ENCODE measurements at regions not wholly inside any gene's neighbourhood (a gene's known extent, or its start where the extent isn't known, plus 50 kb on each side); places are given as distances from the start of the nearest gene placed in this dataset.
"Not testable (repeated sequence)": the region's sequence is repeated elsewhere in the genome, so short reads cannot be mapped to it uniquely, and the experiment has no call there.

GRCh38 chr4:18616720-18617119, 595.2 kb upstream of the LCORL start:
- intact Hi-C loops (cut with DNase I): no loop called here
- 53 to 78% methylated on average over 6 of the region's 6 CpGs for WGBS, 2 donors
- Histone ChIP-seq H3K4me3 (no peak overlapping the region), H3K36me3 (no peaks in the 10 kb centered on the region), H3K27me3 (no peaks in the 10 kb centered on the region), H3K27ac (no peak overlapping the region), H3K9me3 (no peaks in the 10 kb centered on the region), H3K4me1 (no peaks in the 10 kb centered on the region)
- TF ChIP-seq POLR2AphosphoS5 (IDR thresholded peaks at IDR 0.05) (no peak), EP300 (IDR thresholded peaks at IDR 0.05) (no peak)
- no peak for DNase-seq

- TF ChIP-seq EP300 (IDR thresholded peaks at IDR 0.05) (no peak), CTCF (IDR thresholded peaks at IDR 0.05) (no peak), POLR2A (IDR thresholded peaks at IDR 0.05) (no peak), POLR2AphosphoS5 (IDR thresholded peaks at IDR 0.05) (no peak)
- intact Hi-C loops (cut with DNase I): no loop called here
These were observed 589.5 kb upstream of the LCORL start for GRCh38 chr4:18611026-18611425.

GRCh38 chr4:18608908-18609533, 587.5 kb upstream of the LCORL start:
- Histone ChIP-seq H3K4me1 (no peaks in the 10 kb centered on the region), H3K9me3 (no peaks in the 10 kb centered on the region), H3K36me3 (no peaks in the 10 kb centered on the region), H3K27ac (no peak overlapping the region), H3K4me3 (no peak overlapping the region), H3K27me3 (no peaks in the 10 kb centered on the region)
- no peak for DNase-seq
- TF ChIP-seq EP300 (IDR thresholded peaks at IDR 0.05) (no peak), POLR2A (IDR thresholded peaks at IDR 0.05) (no peak), POLR2AphosphoS5 (IDR thresholded peaks at IDR 0.05) (no peak), CTCF (IDR thresholded peaks at IDR 0.05) (no peak)
- intact Hi-C loops (cut with DNase I): no loop called here
- WGBS, 2 donors: 88 to 89% methylated on average over 4 of the region's 4 CpGs

More at GRCh38 chr4:18611026-18611425, 589.5 kb upstream of the LCORL start:
- Histone ChIP-seq H3K4me1 (no peaks in the 10 kb centered on the region), H3K27me3 (no peaks in the 10 kb centered on the region), H3K36me3 (no peaks in the 10 kb centered on the region), H3K27ac (no peak overlapping the region), H3K4me3 (no peak overlapping the region), H3K9me3 (no peaks in the 10 kb centered on the region)
- no peak for DNase-seq
- WGBS, 2 donors: 72 to 73% methylated on average over 2 of the region's 2 CpGs

GRCh38 chr4:18602610-18603009, 581.1 kb upstream of the LCORL start:
- H3K4me1 ChIP-seq; H3K27me3 ChIP-seq; H3K9me3 ChIP-seq; H3K27ac ChIP-seq; intact Hi-C loops (cut with DNase I); H3K4me3 ChIP-seq; H3K36me3 ChIP-seq; DNase-seq: not testable (repeated sequence)
- WGBS, 2 donors: 77 to 85% methylated on average over 8 of the region's 8 CpGs

- TF ChIP-seq POLR2A (IDR thresholded peaks at IDR 0.05) (no peak), CTCF (IDR thresholded peaks at IDR 0.05) (peak; percentile 39 to 75 (median 60))
- H3K27me3 ChIP-seq: no peaks in the 10 kb centered on the region
- intact Hi-C loops (cut with DNase I): loop anchor here (5.0 kb wide), 2 partner anchors 776 to 1046 kb away; no protein-coding TSS in a partner anchor
- peak; percentile 71 for DNase-seq
- H3K4me1 ChIP-seq: peaks cover 0 to 7% (median 4%) of the 10 kb centered on the region in 4 donors
- no peaks in the 10 kb centered on the region for H3K36me3 ChIP-seq
- H3K4me3 ChIP-seq: no peak overlapping the region
- 3 to 8% methylated on average over 12 of the region's 12 CpGs for WGBS, 2 donors
- no peaks in the 10 kb centered on the region for H3K9me3 ChIP-seq
- no peak overlapping the region for H3K27ac ChIP-seq
These were observed 571.9 kb upstream of the LCORL start for GRCh38 chr4:18593297-18594002.

Measured in sigmoid colon (tissue), 6 donors.